Ishikawa (cell line): ENCODE measurements at regions not wholly inside any gene's neighbourhood (a gene's known extent, or its start where the extent isn't known, plus 50 kb on each side); places are given as distances from the start of the nearest gene placed in this dataset.

Experiments used
- EP300 ChIP-seq: IDR thresholded peaks from 2 replicates; pipeline ENCODE4 v1.6.1; 2012; ENCODE audit warnings: borderline replicate concordance
- MAX ChIP-seq: IDR thresholded peaks from 2 replicates; pipeline ENCODE4 v1.6.1; 2012
- NFIC ChIP-seq: IDR thresholded peaks from 2 replicates; pipeline ENCODE4 v1.6.1; 2012
- RAD21 ChIP-seq: IDR thresholded peaks from 2 replicates; pipeline ENCODE4 v1.6.1; 2012; ENCODE audit warnings: low read depth
- REST ChIP-seq: IDR thresholded peaks from 2 replicates; pipeline ENCODE4 v1.6.1; 2012; ENCODE audit warnings: low read depth, mild to moderate bottlenecking
- TAF1 ChIP-seq: IDR thresholded peaks from 2 replicates; pipeline ENCODE4 v1.6.1; 2012; ENCODE audit warnings: low read depth, mild to moderate bottlenecking
- TEAD4 ChIP-seq: IDR thresholded peaks from 2 replicates; pipeline ENCODE4 v1.6.1; 2012
- ZBTB7A ChIP-seq: IDR thresholded peaks from 2 replicates; pipeline ENCODE4 v1.6.1; 2012; ENCODE audit warnings: low read depth

GRCh38 chr16:48959204-48959603 is 322.4 kb downstream of the CBLN1 start:
- TF ChIP-seq ZBTB7A, result no peak
- no peak for TF ChIP-seq EP300
- no peak for TF ChIP-seq TAF1
- no peak for TF ChIP-seq NFIC
- TF ChIP-seq REST, result no peak
- no peak for TF ChIP-seq RAD21
- TF ChIP-seq MAX, result no peak
- TF ChIP-seq TEAD4, result no peak
